ENCODE measurements at regions not wholly inside any gene's neighbourhood (a gene's known extent, or its start where the extent isn't known, plus 50 kb on each side); places are given as distances from the start of the nearest gene placed in this dataset.

DNA sequence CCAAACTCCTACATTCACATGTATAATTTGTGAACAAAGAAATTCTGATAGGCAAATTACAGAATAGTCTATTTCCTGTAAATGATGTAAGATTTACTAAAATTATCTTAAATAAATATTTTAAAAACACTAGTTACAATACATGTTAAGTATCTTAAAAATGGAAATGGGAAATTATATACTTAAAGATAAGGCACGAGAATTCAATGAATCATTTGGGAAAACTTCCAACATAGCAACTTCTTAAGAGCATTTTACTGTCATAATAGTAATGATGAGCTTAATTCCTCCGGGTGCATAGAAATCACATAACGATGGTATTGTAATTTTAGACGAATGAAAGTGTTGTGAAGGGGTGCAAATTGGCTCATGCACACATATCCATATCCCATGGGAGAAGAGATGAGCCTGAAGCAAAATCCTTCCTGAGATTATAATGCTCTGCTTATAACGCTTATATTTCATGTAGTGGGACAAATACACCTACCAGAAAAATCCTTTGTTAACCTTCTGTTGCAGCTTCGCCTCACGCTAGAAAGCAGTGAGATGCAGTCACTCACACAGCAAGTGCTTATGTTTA is 873.5 kb downstream of the PDHA2 start:
- Histone ChIP-seq H3K27ac (ENCODE audit: low read depth, low read length) (no peak overlapping the region), H3K4me3 (ENCODE audit: low read length in 2 of 2) (no peak overlapping the region), H3K36me3 (ENCODE audit: insufficient read depth, low read length) (no peaks in the 10 kb centered on the region), H3K9me3 (ENCODE audit: control insufficient read depth in 1 of 2, low read length in 2 of 2) (no peaks in the 10 kb centered on the region), H3K27me3 (ENCODE audit: insufficient read depth, low read length) (no peaks in the 10 kb centered on the region), H3K4me1 (ENCODE audit: insufficient read depth, low read length) (no peaks in the 10 kb centered on the region)
- Mint-ChIP-seq H3K4me1 (no peaks in the 10 kb centered on the region), H3K4me3 (no peak overlapping the region), H3K27ac (no peak overlapping the region), H3K9me3 (peaks cover 0 to 12% (median 0%) of the 10 kb centered on the region in 8 donors), H3K27me3 (no peaks in the 10 kb centered on the region), H3K36me3 (no peaks in the 10 kb centered on the region)
- POLR2A ChIA-PET (ENCODE audit: partially characterized antibody): no interaction called here
- CTCF ChIA-PET (ENCODE audit: partially characterized antibody): no interaction called here
- intact Hi-C loops (cut with micrococcal nuclease): no loop called here
- DNase-seq: no peak

DNA sequence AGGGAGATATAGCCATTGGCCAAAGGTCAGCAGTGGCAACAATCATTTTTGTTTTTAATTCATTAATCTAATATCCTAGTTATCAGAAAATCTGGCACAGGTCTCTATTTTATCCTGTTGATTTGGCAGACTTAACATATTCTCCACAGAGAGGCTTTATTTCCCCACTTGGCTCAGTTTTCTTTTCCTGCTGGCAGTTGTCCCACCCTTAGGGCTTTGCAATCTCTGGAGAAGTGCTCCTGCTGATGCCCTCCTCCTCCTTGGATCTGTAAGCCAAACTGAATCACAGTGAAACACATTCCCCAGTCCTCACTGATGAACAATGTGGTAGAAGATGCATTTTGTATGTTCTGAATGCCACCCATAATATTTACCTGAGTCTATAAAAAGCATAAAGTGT is 889.7 kb downstream of the PDHA2 start:
- Mint-ChIP-seq H3K4me1 (no peaks in the 10 kb centered on the region), H3K9me3 (peaks cover 0 to 13% (median 4%) of the 10 kb centered on the region in 8 donors), H3K27ac (peak overlapping the region in 1 of 7 donors; percentile 29), H3K36me3 (no peaks in the 10 kb centered on the region), H3K4me3 (no peak overlapping the region), H3K27me3 (no peaks in the 10 kb centered on the region)
- H3K36me3 ChIP-seq (ENCODE audit: insufficient read depth, low read length): no peaks in the 10 kb centered on the region
- no peaks in the 10 kb centered on the region for H3K9me3 ChIP-seq (ENCODE audit: control insufficient read depth in 1 of 2, low read length in 2 of 2)
- H3K4me1 ChIP-seq (ENCODE audit: insufficient read depth, low read length): no peaks in the 10 kb centered on the region
- POLR2A ChIA-PET (ENCODE audit: partially characterized antibody): no interaction called here
- intact Hi-C loops (cut with micrococcal nuclease): no loop called here
- H3K4me3 ChIP-seq (ENCODE audit: low read length in 2 of 2): no peak overlapping the region
- no peaks in the 10 kb centered on the region for H3K27me3 ChIP-seq (ENCODE audit: insufficient read depth, low read length)
- H3K27ac ChIP-seq (ENCODE audit: low read depth, low read length): no peak overlapping the region
- DNase-seq: no peak
- CTCF ChIA-PET (ENCODE audit: partially characterized antibody): no interaction called here

- Histone ChIP-seq H3K9me3 (ENCODE audit: control insufficient read depth in 1 of 2, low read length in 2 of 2) (no peaks in the 10 kb centered on the region), H3K36me3 (ENCODE audit: insufficient read depth, low read length) (no peaks in the 10 kb centered on the region), H3K27ac (ENCODE audit: low read depth, low read length) (no peak overlapping the region), H3K4me3 (ENCODE audit: low read length in 2 of 2) (no peak overlapping the region), H3K27me3 (ENCODE audit: insufficient read depth, low read length) (no peaks in the 10 kb centered on the region), H3K4me1 (ENCODE audit: insufficient read depth, low read length) (no peaks in the 10 kb centered on the region)
- Mint-ChIP-seq H3K36me3 (no peaks in the 10 kb centered on the region), H3K27ac (no peak overlapping the region), H3K4me1 (no peaks in the 10 kb centered on the region), H3K4me3 (no peak overlapping the region), H3K27me3 (no peaks in the 10 kb centered on the region), H3K9me3 (peaks cover 0 to 15% (median 7%) of the 10 kb centered on the region in 8 donors)
- ChIA-PET POLR2A (ENCODE audit: partially characterized antibody) (no interaction called here), CTCF (ENCODE audit: partially characterized antibody) (no interaction called here)
- DNase-seq: no peak
- intact Hi-C loops (cut with micrococcal nuclease): no loop called here
Measured at GRCh38 chr4:96730432-96730831, 890.5 kb downstream of the PDHA2 start.

DNA sequence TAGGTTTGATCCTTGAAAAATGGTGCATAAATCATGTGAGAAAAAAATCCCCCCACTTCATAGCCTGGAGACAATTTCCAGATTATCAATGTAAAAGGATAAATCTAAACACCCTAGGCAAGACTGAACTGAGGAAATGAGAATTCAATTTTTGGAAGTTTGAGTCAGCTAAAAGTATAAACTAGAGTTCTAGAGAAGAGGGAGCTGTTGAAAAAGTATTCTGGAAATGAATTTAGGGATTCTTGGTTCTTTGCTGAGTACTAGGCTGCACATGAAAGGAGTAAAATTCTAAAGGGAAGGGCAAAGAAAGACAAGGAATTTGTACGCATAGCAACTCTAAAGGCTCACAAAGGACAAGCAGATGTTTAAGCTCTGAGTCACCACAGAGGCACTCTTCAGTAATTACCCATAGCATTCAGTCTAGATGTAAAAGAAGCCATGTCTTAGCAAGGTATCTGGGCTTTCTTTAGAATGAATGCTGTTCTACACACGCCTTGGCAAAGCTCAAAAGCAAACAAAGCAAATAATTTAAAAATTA is 896.5 kb downstream of the PDHA2 start:
- no peaks in the 10 kb centered on the region for H3K36me3 Mint-ChIP-seq
- H3K4me3 ChIP-seq (ENCODE audit: low read length in 2 of 2): no peak overlapping the region
- intact Hi-C loops (cut with micrococcal nuclease): no loop called here

DNA sequence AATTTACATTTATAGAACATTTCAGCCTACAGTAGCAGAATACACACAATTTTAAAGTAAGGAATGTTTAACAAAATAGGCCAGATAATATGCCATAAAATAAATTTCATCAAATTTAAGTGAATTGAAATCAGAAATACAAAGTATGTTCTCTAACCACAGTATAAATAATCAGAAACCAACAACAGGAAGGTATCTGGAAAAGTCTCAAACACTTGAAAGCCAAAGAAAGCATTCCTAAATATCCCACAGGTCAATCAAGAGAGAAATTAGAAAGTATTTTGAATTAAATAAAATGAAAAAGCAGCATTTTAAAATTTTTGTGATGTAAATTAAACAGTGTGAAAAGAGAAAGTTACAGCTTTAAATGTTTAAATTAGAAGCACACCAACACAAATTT is 899.2 kb downstream of the PDHA2 start:
- H3K4me1 ChIP-seq (ENCODE audit: insufficient read depth, low read length): no peaks in the 10 kb centered on the region
- ChIA-PET CTCF (ENCODE audit: partially characterized antibody) (no interaction called here), POLR2A (ENCODE audit: partially characterized antibody) (no interaction called here)
- H3K4me3 ChIP-seq (ENCODE audit: low read length in 2 of 2): no peak overlapping the region
- no peaks in the 10 kb centered on the region for H3K27me3 ChIP-seq (ENCODE audit: insufficient read depth, low read length)
- H3K27ac ChIP-seq (ENCODE audit: low read depth, low read length): no peak overlapping the region
- H3K4me3 Mint-ChIP-seq: no peak overlapping the region
- H3K9me3 Mint-ChIP-seq: peaks cover 0 to 13% (median 3%) of the 10 kb centered on the region in 8 donors
- no peak for DNase-seq
- no peaks in the 10 kb centered on the region for H3K36me3 ChIP-seq (ENCODE audit: insufficient read depth, low read length)
- no peaks in the 10 kb centered on the region for H3K4me1 Mint-ChIP-seq
- no peaks in the 10 kb centered on the region for H3K9me3 ChIP-seq (ENCODE audit: control insufficient read depth in 1 of 2, low read length in 2 of 2)
- no peaks in the 10 kb centered on the region for H3K36me3 Mint-ChIP-seq
- no peaks in the 10 kb centered on the region for H3K27me3 Mint-ChIP-seq
- intact Hi-C loops (cut with micrococcal nuclease): no loop called here
- no peak overlapping the region for H3K27ac Mint-ChIP-seq

More for the DNA sequence above, 896.5 kb downstream of the PDHA2 start:
- Mint-ChIP-seq H3K9me3 (peaks cover 2 to 13% (median 7%) of the 10 kb centered on the region in 8 donors), H3K27ac (no peak overlapping the region), H3K27me3 (no peaks in the 10 kb centered on the region), H3K4me1 (no peaks in the 10 kb centered on the region), H3K4me3 (no peak overlapping the region)
- H3K4me1 ChIP-seq (ENCODE audit: insufficient read depth, low read length): no peaks in the 10 kb centered on the region
- no peak overlapping the region for H3K27ac ChIP-seq (ENCODE audit: low read depth, low read length)
- no peaks in the 10 kb centered on the region for H3K9me3 ChIP-seq (ENCODE audit: control insufficient read depth in 1 of 2, low read length in 2 of 2)
- H3K27me3 ChIP-seq (ENCODE audit: insufficient read depth, low read length): no peaks in the 10 kb centered on the region
- DNase-seq: no peak
- ChIA-PET CTCF (ENCODE audit: partially characterized antibody) (no interaction called here), POLR2A (ENCODE audit: partially characterized antibody) (no interaction called here)
- no peaks in the 10 kb centered on the region for H3K36me3 ChIP-seq (ENCODE audit: insufficient read depth, low read length)

- no peaks in the 10 kb centered on the region for H3K9me3 ChIP-seq (ENCODE audit: control insufficient read depth in 1 of 2, low read length in 2 of 2)
- no peaks in the 10 kb centered on the region for H3K36me3 Mint-ChIP-seq
- ChIA-PET POLR2A (ENCODE audit: partially characterized antibody) (no interaction called here), CTCF (ENCODE audit: partially characterized antibody) (no interaction called here)
- H3K27me3 Mint-ChIP-seq: no peaks in the 10 kb centered on the region
- no peak overlapping the region for H3K4me3 Mint-ChIP-seq
- peaks cover 0 to 8% (median 2%) of the 10 kb centered on the region in 8 donors for H3K9me3 Mint-ChIP-seq
- H3K27ac Mint-ChIP-seq: no peak overlapping the region
- H3K27ac ChIP-seq (ENCODE audit: low read depth, low read length): no peak overlapping the region
- DNase-seq: no peak
- H3K4me1 Mint-ChIP-seq: no peaks in the 10 kb centered on the region
- no peak overlapping the region for H3K4me3 ChIP-seq (ENCODE audit: low read length in 2 of 2)
- no peaks in the 10 kb centered on the region for H3K36me3 ChIP-seq (ENCODE audit: insufficient read depth, low read length)
- intact Hi-C loops (cut with micrococcal nuclease): no loop called here
- no peaks in the 10 kb centered on the region for H3K27me3 ChIP-seq (ENCODE audit: insufficient read depth, low read length)
- no peaks in the 10 kb centered on the region for H3K4me1 ChIP-seq (ENCODE audit: insufficient read depth, low read length)
Measured at GRCh38 chr4:96742332-96743014, 902.6 kb downstream of the PDHA2 start.

DNA sequence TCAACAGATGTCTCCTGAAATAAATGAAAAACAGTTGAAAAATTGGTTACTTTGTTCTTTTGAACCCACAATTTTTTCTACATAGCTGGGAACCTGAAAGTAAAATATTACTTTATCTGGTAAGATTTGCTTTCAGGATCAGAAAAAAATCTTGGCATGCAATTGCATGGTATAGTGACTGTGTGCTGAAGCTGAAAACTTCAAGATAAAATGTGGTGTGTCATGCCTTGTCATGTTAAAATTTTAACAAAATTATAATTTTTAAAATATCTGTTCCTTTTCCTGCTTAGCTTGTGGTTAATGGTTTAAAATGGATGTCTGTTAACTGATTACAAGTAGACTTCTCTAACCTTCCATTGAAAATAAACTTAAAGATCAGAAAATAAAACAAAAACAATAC is 904.8 kb downstream of the PDHA2 start:
- POLR2A ChIA-PET (ENCODE audit: partially characterized antibody): no interaction called here
- Mint-ChIP-seq H3K4me3 (no peak overlapping the region), H3K36me3 (no peaks in the 10 kb centered on the region), H3K9me3 (peaks cover 0 to 10% (median 5%) of the 10 kb centered on the region in 8 donors), H3K27ac (no peak overlapping the region), H3K27me3 (no peaks in the 10 kb centered on the region), H3K4me1 (no peaks in the 10 kb centered on the region)
- Histone ChIP-seq H3K4me1 (ENCODE audit: insufficient read depth, low read length) (no peaks in the 10 kb centered on the region), H3K27me3 (ENCODE audit: insufficient read depth, low read length) (no peaks in the 10 kb centered on the region), H3K27ac (ENCODE audit: low read depth, low read length) (no peak overlapping the region), H3K4me3 (ENCODE audit: low read length in 2 of 2) (no peak overlapping the region), H3K36me3 (ENCODE audit: insufficient read depth, low read length) (no peaks in the 10 kb centered on the region), H3K9me3 (ENCODE audit: control insufficient read depth in 1 of 2, low read length in 2 of 2) (no peaks in the 10 kb centered on the region)
- intact Hi-C loops (cut with micrococcal nuclease): no loop called here
- CTCF ChIA-PET (ENCODE audit: partially characterized antibody): no interaction called here
- DNase-seq: no peak

Measured in CD4-positive, alpha-beta memory T cell (primary cell).